Caco-2 (cell line): ENCODE measurements at regions not wholly inside any gene's neighbourhood (a gene's known extent, or its start where the extent isn't known, plus 50 kb on each side); places are given as distances from the start of the nearest gene placed in this dataset.

Experiments
- BruUV-seq: library from RNA; stranded (reverse); fragments of 400-500 nt; replicated peaks from 2 replicates; lab custom pipeline; 2021; lab: Mats Ljungman, UMichigan
- CTCF ChIA-PET: fragments of 300-600 bp; sonication (Branson Sonifier 250); formaldehyde crosslinking; loops from one replicate; lab custom pipeline; 2022; ENCODE audit warnings: antibody characterized with exemption; lab: Charles Lee
- POLR2A ChIA-PET: fragments of 300-600 bp; sonication (Branson Sonifier 250); formaldehyde crosslinking; loops from one replicate; lab custom pipeline; 2022; ENCODE audit warnings: antibody characterized with exemption; lab: Charles Lee
- DNase-seq, 2 experiments: peaks; one replicate each; pipeline versions ENCODE4 v3.0.0 to v3.0.0-alpha.2; 2020 to 2022
- H3K27me3 ChIP-seq: replicated peaks from 2 replicates; pipeline ENCODE4 v1.6.0; 2011; ENCODE audit warnings: low read length; ENCODE audit not compliant: control insufficient read depth, insufficient read depth
- H3K36me3 ChIP-seq: 2 replicates; pipeline ENCODE4 v1.5.1; 2011; ENCODE audit warnings: low read length; ENCODE audit not compliant: control insufficient read depth, insufficient read depth
- H3K4me1 ChIP-seq: fragments of 250-450 bp; sonication (Bioruptor Pico); 2 replicates; pipeline ENCODE4 v1.5.1; 2020; ENCODE audit warnings: mild to moderate bottlenecking
- H3K4me3 ChIP-seq: 2 replicates; pipeline ENCODE4 v1.5.1; 2011; ENCODE audit warnings: low read depth, mild to moderate bottlenecking, control low read depth, low read length
- H3K9me3 ChIP-seq: fragments of 250-450 bp; sonication (Bioruptor Pico); 2 replicates; pipeline ENCODE4 v1.5.1; 2020; ENCODE audit warnings: mild to moderate bottlenecking, moderate library complexity
- H3K27ac Mint-ChIP-seq: one replicate; pipeline ENCODE4 v1.8.0; 2022; ENCODE audit warnings: mixed read lengths; ENCODE audit not compliant: unreplicated experiment
- H3K27me3 Mint-ChIP-seq: one replicate; pipeline ENCODE4 v1.8.0; 2022; ENCODE audit warnings: mixed read lengths; ENCODE audit not compliant: insufficient read depth, unreplicated experiment
- H3K36me3 Mint-ChIP-seq: one replicate; pipeline ENCODE4 v1.8.0; 2022; ENCODE audit warnings: mild to moderate bottlenecking, mixed read lengths; ENCODE audit not compliant: insufficient read depth, unreplicated experiment
- H3K4me1 Mint-ChIP-seq: one replicate; pipeline ENCODE4 v1.8.0; 2022; ENCODE audit warnings: low read depth, mixed read lengths; ENCODE audit not compliant: unreplicated experiment
- H3K4me3 Mint-ChIP-seq: one replicate; pipeline ENCODE4 v1.8.0; 2022; ENCODE audit warnings: mild to moderate bottlenecking, moderate library complexity, mixed read lengths; ENCODE audit not compliant: unreplicated experiment
- H3K9me3 Mint-ChIP-seq: one replicate; pipeline ENCODE4 v1.8.0; 2022; ENCODE audit warnings: mixed read lengths; ENCODE audit not compliant: unreplicated experiment
- intact Hi-C: fragments of 100-400 bp; cut with micrococcal nuclease; formaldehyde crosslinking; loops from one replicate; pipeline ENCODE4 v1.10.0; 2022; ENCODE audit not compliant: unreplicated experiment
- TF ChIP-seq, protein P1 (sequence below), 2 experiments: fragments of 200-600 bp in 1 of 2; IDR thresholded peaks; 1 replicate in 1 of 2; 2 replicates in 1 of 2; pipeline versions ENCODE4 v1.5.1 to v1.8.0; 2011 to 2022; ENCODE audit warnings: antibody characterized with exemption in 1 of 2, control low read depth in 1 of 2, inconsistent platforms in 1 of 2, low read depth in 1 of 2, low read length in 1 of 2, mild to moderate bottlenecking in 1 of 2, moderate library complexity in 1 of 2; ENCODE audit not compliant: insufficient read depth in 1 of 2, severe bottlenecking in 1 of 2, unreplicated experiment in 1 of 2

DNA sequence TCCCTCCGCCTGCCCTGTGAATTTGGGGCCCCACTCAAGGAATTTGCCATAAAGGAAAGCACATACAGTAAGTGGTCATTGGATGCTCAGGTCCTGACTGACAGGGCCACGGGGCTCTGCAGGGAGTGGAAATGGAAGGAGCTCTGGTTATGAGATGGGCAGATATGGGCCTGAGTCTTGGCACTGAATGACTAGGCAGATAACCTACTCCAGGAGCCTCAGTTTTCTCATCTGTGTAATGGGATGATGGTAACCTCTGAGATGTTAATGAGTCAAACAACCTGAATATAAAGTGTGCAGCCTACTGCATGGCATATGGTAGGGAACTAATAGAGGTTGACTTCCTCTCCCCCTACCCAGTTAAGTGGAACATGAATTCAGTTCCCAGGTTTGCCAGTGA is 56.4 kb upstream of the NAA20 start:
- H3K4me3 Mint-ChIP-seq = no peak overlapping the region
- H3K27me3 Mint-ChIP-seq = no peaks in the 10 kb centered on the region
- no peaks in the 10 kb centered on the region for H3K27me3 ChIP-seq
- no peaks in the 10 kb centered on the region for H3K9me3 Mint-ChIP-seq
- H3K27ac Mint-ChIP-seq = no peak overlapping the region
- TF ChIP-seq, protein P1, sequence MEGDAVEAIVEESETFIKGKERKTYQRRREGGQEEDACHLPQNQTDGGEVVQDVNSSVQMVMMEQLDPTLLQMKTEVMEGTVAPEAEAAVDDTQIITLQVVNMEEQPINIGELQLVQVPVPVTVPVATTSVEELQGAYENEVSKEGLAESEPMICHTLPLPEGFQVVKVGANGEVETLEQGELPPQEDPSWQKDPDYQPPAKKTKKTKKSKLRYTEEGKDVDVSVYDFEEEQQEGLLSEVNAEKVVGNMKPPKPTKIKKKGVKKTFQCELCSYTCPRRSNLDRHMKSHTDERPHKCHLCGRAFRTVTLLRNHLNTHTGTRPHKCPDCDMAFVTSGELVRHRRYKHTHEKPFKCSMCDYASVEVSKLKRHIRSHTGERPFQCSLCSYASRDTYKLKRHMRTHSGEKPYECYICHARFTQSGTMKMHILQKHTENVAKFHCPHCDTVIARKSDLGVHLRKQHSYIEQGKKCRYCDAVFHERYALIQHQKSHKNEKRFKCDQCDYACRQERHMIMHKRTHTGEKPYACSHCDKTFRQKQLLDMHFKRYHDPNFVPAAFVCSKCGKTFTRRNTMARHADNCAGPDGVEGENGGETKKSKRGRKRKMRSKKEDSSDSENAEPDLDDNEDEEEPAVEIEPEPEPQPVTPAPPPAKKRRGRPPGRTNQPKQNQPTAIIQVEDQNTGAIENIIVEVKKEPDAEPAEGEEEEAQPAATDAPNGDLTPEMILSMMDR (IDR thresholded peaks at IDR 0.05; ENCODE audit: insufficient read depth in 1 of 2, low read depth in 1 of 2, low read length in 1 of 2, severe bottlenecking in 1 of 2, unreplicated experiment in 1 of 2) = no peak
- intact Hi-C loops = no loop called here
- BruUV-seq = no TSS peak
- peaks cover 13% of the 10 kb centered on the region for H3K4me1 Mint-ChIP-seq
- DNase-seq = no peak
- H3K4me3 ChIP-seq = no peak overlapping the region
- no peaks in the 10 kb centered on the region; the same call in 1 of the 2 replicates for H3K36me3 ChIP-seq
- H3K4me1 ChIP-seq = peaks cover 25% of the 10 kb centered on the region
- ChIA-PET POLR2A (no interaction called here), CTCF (no interaction called here)
- no peaks in the 10 kb centered on the region for H3K9me3 ChIP-seq
- no peaks in the 10 kb centered on the region for H3K36me3 Mint-ChIP-seq

DNA sequence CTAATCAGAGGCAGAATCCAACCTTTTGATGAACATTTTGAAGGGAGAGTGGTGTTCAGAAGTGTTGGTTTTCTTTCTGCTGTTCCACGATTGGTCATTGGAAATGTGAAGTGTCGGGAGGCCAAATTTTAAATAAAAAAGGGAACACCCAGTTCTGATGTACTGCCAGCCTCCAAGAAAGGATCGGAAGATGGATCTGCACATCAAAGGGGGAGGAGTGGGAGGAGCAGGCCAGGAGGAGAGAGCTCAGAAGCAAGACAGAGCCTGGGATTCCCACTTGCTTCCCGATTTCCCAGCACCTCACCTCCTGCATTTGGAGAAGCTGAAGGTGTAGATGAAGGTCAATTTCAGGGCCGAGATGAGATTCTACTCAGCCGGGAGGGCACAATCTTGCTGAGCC is 55.9 kb upstream of the NAA20 start:
- no peaks in the 10 kb centered on the region for H3K27me3 ChIP-seq
- Mint-ChIP-seq H3K36me3 (no peaks in the 10 kb centered on the region), H3K27ac (no peak overlapping the region), H3K27me3 (no peaks in the 10 kb centered on the region), H3K4me1 (peaks cover 13% of the 10 kb centered on the region), H3K9me3 (no peaks in the 10 kb centered on the region), H3K4me3 (no peak overlapping the region)
- no peaks in the 10 kb centered on the region for H3K9me3 ChIP-seq
- CTCF ChIA-PET = interaction anchor here (0.7 kb wide), 1 partner anchor 1871 kb away, joined by 3 read pairs; no protein-coding TSS in a partner anchor
- H3K4me3 ChIP-seq = no peak overlapping the region
- no peak for DNase-seq
- POLR2A ChIA-PET = no interaction called here
- no peaks in the 10 kb centered on the region; the same call in 1 of the 2 replicates for H3K36me3 ChIP-seq
- TF ChIP-seq, protein P1 (IDR thresholded peaks at IDR 0.05; ENCODE audit: insufficient read depth in 1 of 2, low read depth in 1 of 2, low read length in 1 of 2, severe bottlenecking in 1 of 2, unreplicated experiment in 1 of 2) = no peak
- no TSS peak for BruUV-seq
- intact Hi-C loops = no loop called here
- peaks cover 25% of the 10 kb centered on the region for H3K4me1 ChIP-seq

DNA sequence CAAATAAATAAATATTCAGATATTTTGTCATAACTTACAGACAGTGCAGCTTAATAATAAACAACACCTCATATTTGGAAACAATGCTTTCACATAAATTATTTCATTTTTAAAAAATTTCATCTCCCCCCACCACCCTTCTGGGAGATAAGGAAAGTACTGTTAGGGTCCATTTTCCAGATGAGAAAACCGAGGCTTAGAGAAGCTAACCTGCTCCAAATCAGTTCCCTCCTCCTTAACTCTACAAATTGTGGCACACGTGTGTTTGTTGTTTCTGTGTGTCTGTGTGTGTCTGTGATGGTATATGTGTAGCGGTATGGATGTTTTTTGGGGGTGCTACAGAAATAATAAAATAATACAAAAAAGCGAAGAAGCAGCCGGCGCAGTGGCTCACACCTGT is 54.2 kb upstream of the NAA20 start:
- no peak overlapping the region for H3K4me3 Mint-ChIP-seq
- H3K27ac Mint-ChIP-seq = peak overlapping the region; percentile 88
- TF ChIP-seq, protein P1 (IDR thresholded peaks at IDR 0.05; ENCODE audit: insufficient read depth in 1 of 2, low read depth in 1 of 2, low read length in 1 of 2, severe bottlenecking in 1 of 2, unreplicated experiment in 1 of 2) = no peak
- H3K27me3 Mint-ChIP-seq = no peaks in the 10 kb centered on the region
- peaks cover 16% of the 10 kb centered on the region for H3K4me1 Mint-ChIP-seq
- Histone ChIP-seq H3K4me1 (peaks cover 27% of the 10 kb centered on the region), H3K27me3 (no peaks in the 10 kb centered on the region), H3K36me3 (no peaks in the 10 kb centered on the region; the same call in 1 of the 2 replicates), H3K4me3 (no peak overlapping the region), H3K9me3 (no peaks in the 10 kb centered on the region)
- CTCF ChIA-PET = no interaction called here
- no peak for DNase-seq
- no peaks in the 10 kb centered on the region for H3K9me3 Mint-ChIP-seq
- intact Hi-C loops = no loop called here
- POLR2A ChIA-PET = interaction anchor here (0.7 kb wide), 1 partner anchor 18 kb away, joined by 4 read pairs; no protein-coding TSS in a partner anchor
- no peaks in the 10 kb centered on the region for H3K36me3 Mint-ChIP-seq
- BruUV-seq = no TSS peak
